ENCODE measurements at regions not wholly inside any gene's neighbourhood (a gene's known extent, or its start where the extent isn't known, plus 50 kb on each side); places are given as distances from the start of the nearest gene placed in this dataset.

DNA sequence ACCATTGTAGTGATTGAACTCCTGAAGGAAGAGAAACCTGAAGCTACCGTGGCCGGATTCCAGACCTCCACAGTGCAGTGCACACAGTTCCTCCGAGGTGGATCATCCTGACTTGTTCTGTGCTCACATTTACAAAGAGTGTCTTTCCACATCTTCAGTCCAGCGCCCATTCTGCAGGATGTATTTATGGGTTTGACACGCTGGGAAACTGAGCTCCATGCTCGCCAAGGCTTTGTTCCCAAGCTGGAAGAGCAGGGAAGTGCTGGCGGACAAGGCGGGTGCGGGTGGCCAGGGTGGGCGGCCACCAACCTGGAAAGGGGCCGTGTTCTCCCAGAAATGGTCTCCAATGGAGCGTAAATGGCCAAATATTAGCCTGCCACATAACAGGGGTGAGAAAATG is 227.9 kb downstream of the IRF8 start:
- H2AFZ ChIP-seq (ENCODE audit: control insufficient read depth, low read length): no peak overlapping the region

DNA sequence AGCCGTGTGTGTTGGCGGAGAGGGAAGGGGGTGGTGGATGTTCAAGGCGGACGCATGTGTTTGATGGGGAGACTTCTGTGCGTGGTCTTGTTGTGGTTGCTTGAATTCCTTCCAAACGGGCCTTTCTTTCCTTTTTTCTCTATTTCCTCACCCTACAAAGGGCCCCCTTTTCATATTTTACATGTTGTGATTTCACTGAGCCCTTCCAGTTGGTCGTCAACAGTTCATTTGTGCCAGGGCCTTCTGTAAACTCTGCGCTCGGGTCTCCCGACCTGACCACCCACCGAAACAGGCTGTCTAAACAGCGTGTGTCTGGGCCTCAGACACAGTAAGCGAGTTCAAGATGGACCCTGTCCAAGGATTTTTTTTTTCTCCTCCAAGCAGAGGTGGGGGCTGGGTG is 228.4 kb downstream of the IRF8 start:
- DNase-seq (ENCODE audit: low read depth, low spot score) (no peak), FAIRE-seq (no peak)
- no peaks in the 10 kb centered on the region for H4K20me1 ChIP-seq (ENCODE audit: control insufficient read depth, extremely low read depth, insufficient read depth, low read length)
- H2AFZ ChIP-seq (ENCODE audit: control insufficient read depth, low read length): no peak overlapping the region
- no peaks in the 10 kb centered on the region for H3K27me3 ChIP-seq (ENCODE audit: control insufficient read depth, extremely low read depth, insufficient read depth, low read length)
- no peaks in the 10 kb centered on the region for H3K9me1 ChIP-seq (ENCODE audit: control insufficient read depth, extremely low read depth, insufficient read depth, low read length)
- no peak overlapping the region for H3K4me2 ChIP-seq (ENCODE audit: control insufficient read depth, extremely low read depth, insufficient read depth, low read depth, low read length)
- H3K9ac ChIP-seq (ENCODE audit: control insufficient read depth, extremely low read depth, insufficient read depth, low read length): no peak overlapping the region
- no peak overlapping the region for H3K4me3 ChIP-seq (ENCODE audit: control insufficient read depth in 2 of 3, extremely low read depth in 1 of 3, insufficient read depth in 2 of 3, low read depth in 1 of 3, low read length in 3 of 3)
- H3K27ac ChIP-seq (ENCODE audit: control insufficient read depth, insufficient read depth, low read length): no peak overlapping the region
- no peaks in the 10 kb centered on the region for H3K4me1 ChIP-seq (ENCODE audit: control insufficient read depth, extremely low read depth, insufficient read depth, low read length)
- H3K9me3 ChIP-seq (ENCODE audit: control insufficient read depth, low read depth, low read length): no peaks in the 10 kb centered on the region
- no peaks in the 10 kb centered on the region for H3K79me2 ChIP-seq (ENCODE audit: control insufficient read depth, insufficient read depth, low read length)
- dilution Hi-C loops (cut with MboI; ENCODE audit: extremely low pct_ligation_motif_present, low sequenced_read_pairs): no loop called here
- H3K36me3 ChIP-seq (ENCODE audit: control insufficient read depth in 2 of 2, extremely low read depth in 1 of 2, insufficient read depth in 2 of 2, low read length in 2 of 2): no peaks in the 10 kb centered on the region
- TF ChIP-seq, protein P1, sequence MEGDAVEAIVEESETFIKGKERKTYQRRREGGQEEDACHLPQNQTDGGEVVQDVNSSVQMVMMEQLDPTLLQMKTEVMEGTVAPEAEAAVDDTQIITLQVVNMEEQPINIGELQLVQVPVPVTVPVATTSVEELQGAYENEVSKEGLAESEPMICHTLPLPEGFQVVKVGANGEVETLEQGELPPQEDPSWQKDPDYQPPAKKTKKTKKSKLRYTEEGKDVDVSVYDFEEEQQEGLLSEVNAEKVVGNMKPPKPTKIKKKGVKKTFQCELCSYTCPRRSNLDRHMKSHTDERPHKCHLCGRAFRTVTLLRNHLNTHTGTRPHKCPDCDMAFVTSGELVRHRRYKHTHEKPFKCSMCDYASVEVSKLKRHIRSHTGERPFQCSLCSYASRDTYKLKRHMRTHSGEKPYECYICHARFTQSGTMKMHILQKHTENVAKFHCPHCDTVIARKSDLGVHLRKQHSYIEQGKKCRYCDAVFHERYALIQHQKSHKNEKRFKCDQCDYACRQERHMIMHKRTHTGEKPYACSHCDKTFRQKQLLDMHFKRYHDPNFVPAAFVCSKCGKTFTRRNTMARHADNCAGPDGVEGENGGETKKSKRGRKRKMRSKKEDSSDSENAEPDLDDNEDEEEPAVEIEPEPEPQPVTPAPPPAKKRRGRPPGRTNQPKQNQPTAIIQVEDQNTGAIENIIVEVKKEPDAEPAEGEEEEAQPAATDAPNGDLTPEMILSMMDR (optimal IDR thresholded peaks at IDR 0.05 in 1 of 3, IDR thresholded peaks at IDR 0.05 in 1 of 3, conservative IDR thresholded peaks at IDR 0.05 in 1 of 3; ENCODE audit: extremely low read depth in 1 of 3, insufficient read depth in 2 of 3, low read length in 3 of 3): no peak
- TF ChIP-seq EZH2 (IDR thresholded peaks at IDR 0.05; ENCODE audit: low read length): no peak

More for the DNA sequence above, 227.9 kb downstream of the IRF8 start:
- Histone ChIP-seq H3K79me2 (ENCODE audit: control insufficient read depth, insufficient read depth, low read length) (no peaks in the 10 kb centered on the region), H3K4me3 (ENCODE audit: control insufficient read depth in 2 of 3, extremely low read depth in 1 of 3, insufficient read depth in 2 of 3, low read depth in 1 of 3, low read length in 3 of 3) (no peak overlapping the region), H3K4me1 (ENCODE audit: control insufficient read depth, extremely low read depth, insufficient read depth, low read length) (no peaks in the 10 kb centered on the region), H3K9ac (ENCODE audit: control insufficient read depth, extremely low read depth, insufficient read depth, low read length) (no peak overlapping the region), H3K9me1 (ENCODE audit: control insufficient read depth, extremely low read depth, insufficient read depth, low read length) (no peaks in the 10 kb centered on the region), H3K9me3 (ENCODE audit: control insufficient read depth, low read depth, low read length) (no peaks in the 10 kb centered on the region), H3K27ac (ENCODE audit: control insufficient read depth, insufficient read depth, low read length) (no peak overlapping the region), H3K4me2 (ENCODE audit: control insufficient read depth, extremely low read depth, insufficient read depth, low read depth, low read length) (no peak overlapping the region), H3K27me3 (ENCODE audit: control insufficient read depth, extremely low read depth, insufficient read depth, low read length) (no peaks in the 10 kb centered on the region), H4K20me1 (ENCODE audit: control insufficient read depth, extremely low read depth, insufficient read depth, low read length) (no peaks in the 10 kb centered on the region), H3K36me3 (ENCODE audit: control insufficient read depth in 2 of 2, extremely low read depth in 1 of 2, insufficient read depth in 2 of 2, low read length in 2 of 2) (no peaks in the 10 kb centered on the region)
- TF ChIP-seq, protein P1 (optimal IDR thresholded peaks at IDR 0.05 in 1 of 3, IDR thresholded peaks at IDR 0.05 in 1 of 3, conservative IDR thresholded peaks at IDR 0.05 in 1 of 3; ENCODE audit: extremely low read depth in 1 of 3, insufficient read depth in 2 of 3, low read length in 3 of 3): no peak
- TF ChIP-seq EZH2 (IDR thresholded peaks at IDR 0.05; ENCODE audit: low read length): no peak
- dilution Hi-C loops (cut with MboI; ENCODE audit: extremely low pct_ligation_motif_present, low sequenced_read_pairs): no loop called here
- FAIRE-seq (no peak), DNase-seq (ENCODE audit: low read depth, low spot score) (no peak)

Measured in keratinocyte (primary cell).